Sigmoid colon (tissue), 6 donors: ENCODE measurements at regions not wholly inside any gene's neighbourhood (a gene's known extent, or its start where the extent isn't known, plus 50 kb on each side); places are given as distances from the start of the nearest gene placed in this dataset.

Experiments
- DNase-seq: peaks from one replicate; pipeline ENCODE4 v3.0.0-alpha.2; 2019
- H3K27ac ChIP-seq, 4 donors: fragments of 200-600 bp; sonication (generic); one replicate each; pipeline ENCODE4 v1.5.1; 2016 to 2019; ENCODE audit warnings: mild to moderate bottlenecking in 1 of 4
- H3K27me3 ChIP-seq, 3 donors: fragments of 200-600 bp; sonication (generic); one replicate each; pipeline ENCODE4 v1.5.1; 2019; ENCODE audit warnings: mild to moderate bottlenecking in 1 of 3
- H3K36me3 ChIP-seq, 4 donors: fragments of 200-600 bp; sonication (generic); one replicate each; pipeline ENCODE4 v1.5.1; 2016 to 2019
- H3K4me1 ChIP-seq, 4 donors: fragments of 200-600 bp; sonication (generic); one replicate each; pipeline ENCODE4 v1.5.1; 2017 to 2019
- H3K4me3 ChIP-seq, 4 donors: fragments of 200-600 bp; sonication (generic); one replicate each; pipeline ENCODE4 v1.5.1; 2017 to 2019; ENCODE audit warnings: mild to moderate bottlenecking in 2 of 4, moderate library complexity in 1 of 4
- H3K9me3 ChIP-seq, 4 donors: fragments of 200-600 bp in 3 of 4; sonication (generic) in 3 of 4; one replicate each; pipeline versions ENCODE4 v1.5.1 to v1.6.1; 2013 to 2019
- EP300 ChIP-seq, 4 donors: sonication (generic); formaldehyde crosslinking; IDR thresholded peaks; one replicate each; pipeline ENCODE4 v1.6.1; 2017; ENCODE audit warnings: antibody characterized with exemption in 4 of 4
- POLR2A ChIP-seq, 2 donors: fragments of 450-650 bp; IDR thresholded peaks; one replicate each; pipeline ENCODE4 v1.6.1; 2016; ENCODE audit warnings: antibody characterized with exemption in 2 of 2, mild to moderate bottlenecking in 2 of 2, moderate library complexity in 2 of 2
- POLR2AphosphoS5 ChIP-seq, 4 donors: sonication (generic); formaldehyde crosslinking; IDR thresholded peaks; one replicate each; pipeline ENCODE4 v1.6.1; 2017; ENCODE audit warnings: antibody characterized with exemption in 4 of 4
- WGBS, 2 donors: extraction: QIAGEN DNeasy Blood & Tissue Kit; methylation state at CpG; one replicate each; pipeline ENCODE4 v1.1.7; 2013; 5-methylcytosine and 5-hydroxymethylcytosine counted together
- intact Hi-C: fragments of 100-400 bp; cut with DNase I; formaldehyde crosslinking; loops from one replicate; pipeline ENCODE4 v1.15.1; 2023
- TF ChIP-seq, protein P1 (sequence below), 4 experiments: fragments of 450-650 bp in 3 of 4; fragments of 200-600 bp in 1 of 4; IDR thresholded peaks; one replicate each; pipeline ENCODE4 v1.5.1; 2016 to 2019; ENCODE audit warnings: antibody characterized with exemption in 4 of 4, mild to moderate bottlenecking in 3 of 4, moderate library complexity in 2 of 4
- donor health status: healthy with polysubstance abuse.
- donor health status: healthy.

DNA sequence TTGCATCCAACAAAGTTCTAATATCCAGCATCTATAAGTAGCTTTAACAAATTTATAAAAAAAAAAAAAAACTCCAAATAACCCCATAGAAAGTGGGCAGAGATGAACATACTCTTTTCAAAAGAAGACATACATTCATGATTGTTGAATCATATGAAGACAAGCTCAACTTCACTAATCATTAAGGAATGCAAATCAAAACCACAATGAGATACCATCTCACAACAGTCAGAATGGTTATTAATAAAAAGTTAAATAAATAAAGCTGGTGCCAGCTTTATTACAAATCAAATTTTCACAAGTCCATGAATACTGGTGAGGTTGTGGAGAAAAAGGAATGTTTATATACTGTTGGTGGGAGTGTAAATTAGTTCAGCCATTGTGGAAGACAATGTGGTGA is 592.0 kb downstream of the IQCM start:
- H3K4me1 ChIP-seq: no peaks in the 10 kb centered on the region
- peaks cover 0 to 5% (median 4%) of the 10 kb centered on the region in 4 donors for H3K9me3 ChIP-seq
- no peaks in the 10 kb centered on the region for H3K27me3 ChIP-seq
- no peak overlapping the region for H3K27ac ChIP-seq
- intact Hi-C loops: no loop called here
- no peak for DNase-seq
- no peak overlapping the region for H3K4me3 ChIP-seq
- H3K36me3 ChIP-seq: no peaks in the 10 kb centered on the region
- TF ChIP-seq POLR2AphosphoS5 (IDR thresholded peaks at IDR 0.05) (no peak), EP300 (IDR thresholded peaks at IDR 0.05) (no peak), POLR2A (IDR thresholded peaks at IDR 0.05) (no peak)
- TF ChIP-seq, protein P1, sequence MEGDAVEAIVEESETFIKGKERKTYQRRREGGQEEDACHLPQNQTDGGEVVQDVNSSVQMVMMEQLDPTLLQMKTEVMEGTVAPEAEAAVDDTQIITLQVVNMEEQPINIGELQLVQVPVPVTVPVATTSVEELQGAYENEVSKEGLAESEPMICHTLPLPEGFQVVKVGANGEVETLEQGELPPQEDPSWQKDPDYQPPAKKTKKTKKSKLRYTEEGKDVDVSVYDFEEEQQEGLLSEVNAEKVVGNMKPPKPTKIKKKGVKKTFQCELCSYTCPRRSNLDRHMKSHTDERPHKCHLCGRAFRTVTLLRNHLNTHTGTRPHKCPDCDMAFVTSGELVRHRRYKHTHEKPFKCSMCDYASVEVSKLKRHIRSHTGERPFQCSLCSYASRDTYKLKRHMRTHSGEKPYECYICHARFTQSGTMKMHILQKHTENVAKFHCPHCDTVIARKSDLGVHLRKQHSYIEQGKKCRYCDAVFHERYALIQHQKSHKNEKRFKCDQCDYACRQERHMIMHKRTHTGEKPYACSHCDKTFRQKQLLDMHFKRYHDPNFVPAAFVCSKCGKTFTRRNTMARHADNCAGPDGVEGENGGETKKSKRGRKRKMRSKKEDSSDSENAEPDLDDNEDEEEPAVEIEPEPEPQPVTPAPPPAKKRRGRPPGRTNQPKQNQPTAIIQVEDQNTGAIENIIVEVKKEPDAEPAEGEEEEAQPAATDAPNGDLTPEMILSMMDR (IDR thresholded peaks at IDR 0.05): no peak

- Histone ChIP-seq H3K4me3 (no peak overlapping the region), H3K9me3 (peaks cover 0 to 6% (median 4%) of the 10 kb centered on the region in 4 donors), H3K27me3 (no peaks in the 10 kb centered on the region), H3K27ac (no peak overlapping the region), H3K36me3 (no peaks in the 10 kb centered on the region), H3K4me1 (no peaks in the 10 kb centered on the region)
- no peak for TF ChIP-seq POLR2A (IDR thresholded peaks at IDR 0.05)
- TF ChIP-seq POLR2AphosphoS5 (IDR thresholded peaks at IDR 0.05): no peak
- TF ChIP-seq, protein P1 (IDR thresholded peaks at IDR 0.05): no peak
- TF ChIP-seq EP300 (IDR thresholded peaks at IDR 0.05): no peak
- WGBS, 2 donors: 96% methylated on average over 4 of the region's 4 CpGs
- intact Hi-C loops: no loop called here
- DNase-seq: no peak
Measured at GRCh38 chr4:149218672-149219071, 597.0 kb downstream of the IQCM start.

DNA sequence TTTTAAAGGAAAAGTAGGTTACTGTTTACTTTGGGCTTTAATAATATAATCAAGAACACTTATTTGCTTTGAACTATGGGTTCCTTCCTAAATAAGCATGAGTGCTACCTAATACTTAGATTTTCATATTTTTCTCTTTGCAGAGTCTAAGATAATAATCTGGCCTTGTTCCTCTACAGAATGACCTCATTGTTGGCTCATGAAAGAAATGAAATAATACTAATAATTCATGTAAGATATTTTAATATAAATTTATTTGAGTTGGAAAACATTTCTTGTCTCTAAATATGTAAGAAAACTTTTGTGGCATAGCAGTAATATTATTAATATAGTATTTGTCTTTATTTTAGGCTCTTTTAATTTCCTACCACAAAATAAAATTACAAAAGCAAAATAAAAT is 601.3 kb downstream of the IQCM start:
- no peak for DNase-seq

DNA sequence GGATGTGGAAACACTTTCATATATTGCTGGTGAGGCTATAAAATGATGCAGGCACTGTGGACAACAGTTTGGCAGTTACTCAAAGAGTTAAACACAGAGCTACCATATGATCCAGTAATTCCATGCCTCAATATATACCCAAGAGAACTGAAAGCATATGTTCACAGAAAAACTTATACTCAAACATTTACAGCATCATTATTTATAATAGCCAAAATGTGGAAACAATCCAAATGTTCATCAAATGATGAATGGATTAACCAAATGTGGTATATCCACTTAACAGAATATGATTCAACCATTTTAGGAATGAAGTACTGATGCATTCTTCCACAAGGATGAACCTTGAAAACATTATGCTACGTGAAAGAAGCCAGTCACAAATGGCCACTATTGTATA is 603.8 kb downstream of the IQCM start:
- DNase-seq: no peak
- no peak overlapping the region for H3K27ac ChIP-seq
- 85 to 86% methylated on average over 1 of the region's 1 CpG for WGBS, 2 donors
- intact Hi-C loops: no loop called here
- TF ChIP-seq POLR2A (IDR thresholded peaks at IDR 0.05): no peak
- TF ChIP-seq, protein P1 (IDR thresholded peaks at IDR 0.05): no peak
- TF ChIP-seq POLR2AphosphoS5 (IDR thresholded peaks at IDR 0.05): no peak
- no peak for TF ChIP-seq EP300 (IDR thresholded peaks at IDR 0.05)
- H3K27me3 ChIP-seq: no peaks in the 10 kb centered on the region
- H3K9me3 ChIP-seq: no peaks in the 10 kb centered on the region
- H3K36me3 ChIP-seq: no peaks in the 10 kb centered on the region
- H3K4me1 ChIP-seq: no peaks in the 10 kb centered on the region
- no peak overlapping the region for H3K4me3 ChIP-seq

More for the DNA sequence above, 601.3 kb downstream of the IQCM start:
- Histone ChIP-seq H3K27ac (no peak overlapping the region), H3K4me1 (no peaks in the 10 kb centered on the region), H3K4me3 (no peak overlapping the region), H3K36me3 (no peaks in the 10 kb centered on the region), H3K27me3 (no peaks in the 10 kb centered on the region), H3K9me3 (peaks cover 0 to 3% (median 0%) of the 10 kb centered on the region in 4 donors)
- intact Hi-C loops: no loop called here
- no peak for TF ChIP-seq EP300 (IDR thresholded peaks at IDR 0.05)
- TF ChIP-seq POLR2AphosphoS5 (IDR thresholded peaks at IDR 0.05): no peak
- no peak for TF ChIP-seq POLR2A (IDR thresholded peaks at IDR 0.05)
- TF ChIP-seq, protein P1 (IDR thresholded peaks at IDR 0.05): no peak

DNA sequence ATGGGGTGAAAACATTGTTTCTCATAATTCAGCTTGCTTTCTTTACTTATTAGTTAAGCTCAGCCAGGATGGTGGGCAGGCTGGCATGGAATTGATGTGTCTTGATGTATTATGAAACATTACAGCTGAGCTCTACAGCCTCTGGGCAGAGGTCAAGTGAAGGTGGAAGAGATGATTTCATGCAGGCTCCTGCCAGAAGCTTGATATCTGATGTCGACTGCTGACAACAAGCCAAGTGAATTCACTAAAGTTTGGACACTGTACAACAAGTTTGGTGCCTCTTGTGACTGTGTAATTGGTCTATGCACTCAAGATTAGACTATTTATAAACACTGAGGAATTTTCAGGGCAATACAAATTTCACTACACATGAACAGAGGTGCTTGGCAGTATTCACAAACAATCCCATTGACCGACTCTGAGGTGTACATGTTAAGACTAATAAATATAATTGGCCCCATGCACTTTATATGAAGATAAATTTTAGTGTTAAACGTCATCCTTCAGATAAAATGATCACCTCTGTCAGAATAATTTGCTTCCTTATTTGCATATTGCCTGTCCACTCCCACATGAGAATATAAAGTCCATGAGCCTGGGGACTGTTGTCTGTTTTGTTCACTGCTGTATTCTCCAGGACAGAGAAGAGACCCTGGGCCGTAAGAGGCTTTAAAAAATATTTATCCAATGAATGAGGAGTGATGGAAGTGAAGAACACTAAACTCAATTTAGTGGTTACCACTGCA is 612.2 kb downstream of the IQCM start:
- DNase-seq: no peak
- H3K27me3 ChIP-seq: no peaks in the 10 kb centered on the region
- H3K4me3 ChIP-seq: no peak overlapping the region
- peaks cover 0 to 6% (median 2%) of the 10 kb centered on the region in 4 donors for H3K4me1 ChIP-seq
- intact Hi-C loops: no loop called here
- H3K9me3 ChIP-seq: no peaks in the 10 kb centered on the region
- H3K27ac ChIP-seq: no peak overlapping the region
- TF ChIP-seq EP300 (IDR thresholded peaks at IDR 0.05): no peak
- no peak for TF ChIP-seq POLR2A (IDR thresholded peaks at IDR 0.05)
- TF ChIP-seq, protein P1 (IDR thresholded peaks at IDR 0.05): no peak
- TF ChIP-seq POLR2AphosphoS5 (IDR thresholded peaks at IDR 0.05): no peak
- no peaks in the 10 kb centered on the region for H3K36me3 ChIP-seq
- 32 to 60% methylated on average over 4 of the region's 4 CpGs for whole genome bisulfite sequencing, 2 donors
